Right lobe of liver (tissue), 4 donors: ENCODE measurements at regions not wholly inside any gene's neighbourhood (a gene's known extent, or its start where the extent isn't known, plus 50 kb on each side); places are given as distances from the start of the nearest gene placed in this dataset.

Experiments
- POLR2A ChIP-seq: fragments of 450-650 bp; IDR thresholded peaks from one replicate; pipeline ENCODE4 v1.6.1; 2017; ENCODE audit warnings: antibody characterized with exemption, mild to moderate bottlenecking
- TF ChIP-seq, protein P1 (sequence below), 4 donors: fragments of 200-600 bp in 3 of 4; fragments of 450-650 bp in 1 of 4; IDR thresholded peaks; one replicate each; pipeline versions ENCODE4 v1.5.1 to v1.8.0; 2016 to 2022; ENCODE audit warnings: antibody characterized with exemption in 4 of 4, mild to moderate bottlenecking in 2 of 4
- donor health status: DM: no; HTN: no; CAD: no.
- donor health status: DM: no; HTN: no; CAD: no.
- donor health status: DM: no; HTN: yes; CAD: no.

DNA sequence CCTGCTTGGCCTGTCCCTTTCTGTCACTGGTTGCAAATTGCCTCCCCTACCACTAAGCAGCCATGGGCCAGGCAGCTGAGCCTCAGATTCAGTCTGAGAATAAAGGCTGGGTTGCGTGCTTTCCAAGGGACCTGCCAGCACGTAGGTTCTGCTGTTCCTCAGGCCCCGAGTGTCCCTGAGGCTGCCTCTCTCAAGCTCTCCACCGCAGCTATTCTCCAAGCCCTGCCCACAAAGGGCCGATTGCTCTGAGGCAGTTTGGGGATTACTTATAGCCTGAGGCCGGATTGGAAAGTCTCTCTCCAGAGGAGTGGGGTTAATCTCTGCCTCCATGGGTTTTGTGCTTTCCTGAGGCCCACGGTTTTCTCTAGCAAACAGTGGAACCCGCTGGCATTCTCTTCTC, 590.7 kb downstream of the BCOR start:
- TF ChIP-seq, protein P1, sequence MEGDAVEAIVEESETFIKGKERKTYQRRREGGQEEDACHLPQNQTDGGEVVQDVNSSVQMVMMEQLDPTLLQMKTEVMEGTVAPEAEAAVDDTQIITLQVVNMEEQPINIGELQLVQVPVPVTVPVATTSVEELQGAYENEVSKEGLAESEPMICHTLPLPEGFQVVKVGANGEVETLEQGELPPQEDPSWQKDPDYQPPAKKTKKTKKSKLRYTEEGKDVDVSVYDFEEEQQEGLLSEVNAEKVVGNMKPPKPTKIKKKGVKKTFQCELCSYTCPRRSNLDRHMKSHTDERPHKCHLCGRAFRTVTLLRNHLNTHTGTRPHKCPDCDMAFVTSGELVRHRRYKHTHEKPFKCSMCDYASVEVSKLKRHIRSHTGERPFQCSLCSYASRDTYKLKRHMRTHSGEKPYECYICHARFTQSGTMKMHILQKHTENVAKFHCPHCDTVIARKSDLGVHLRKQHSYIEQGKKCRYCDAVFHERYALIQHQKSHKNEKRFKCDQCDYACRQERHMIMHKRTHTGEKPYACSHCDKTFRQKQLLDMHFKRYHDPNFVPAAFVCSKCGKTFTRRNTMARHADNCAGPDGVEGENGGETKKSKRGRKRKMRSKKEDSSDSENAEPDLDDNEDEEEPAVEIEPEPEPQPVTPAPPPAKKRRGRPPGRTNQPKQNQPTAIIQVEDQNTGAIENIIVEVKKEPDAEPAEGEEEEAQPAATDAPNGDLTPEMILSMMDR (IDR thresholded peaks at IDR 0.05), result no peak
- TF ChIP-seq POLR2A, result no peak
